ENCODE measurements at regions not wholly inside any gene's neighbourhood (a gene's known extent, or its start where the extent isn't known, plus 50 kb on each side); places are given as distances from the start of the nearest gene placed in this dataset.

DNA sequence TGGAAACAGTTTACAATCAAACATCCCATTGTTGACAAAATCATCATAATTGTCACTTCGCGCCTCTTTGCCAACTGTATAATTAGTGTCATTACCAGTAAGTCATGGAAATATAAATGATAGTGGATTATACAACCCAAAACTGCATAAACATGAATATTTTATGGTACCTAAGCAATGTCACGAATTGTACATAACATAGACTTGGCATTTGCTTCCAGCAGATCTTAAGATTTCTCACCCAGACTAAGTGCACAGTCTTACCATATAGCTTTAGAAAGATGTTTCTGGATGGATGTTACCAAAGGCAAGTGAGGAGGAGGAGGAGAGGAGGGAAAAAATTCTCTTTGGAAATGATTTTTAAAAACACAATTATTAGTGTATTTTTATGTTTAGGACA is 113.4 kb upstream of the TAS2R1 start:
- no peak overlapping the region for H3K4me3 ChIP-seq (ENCODE audit: low read depth, low read length)
- TF ChIP-seq, protein P1, sequence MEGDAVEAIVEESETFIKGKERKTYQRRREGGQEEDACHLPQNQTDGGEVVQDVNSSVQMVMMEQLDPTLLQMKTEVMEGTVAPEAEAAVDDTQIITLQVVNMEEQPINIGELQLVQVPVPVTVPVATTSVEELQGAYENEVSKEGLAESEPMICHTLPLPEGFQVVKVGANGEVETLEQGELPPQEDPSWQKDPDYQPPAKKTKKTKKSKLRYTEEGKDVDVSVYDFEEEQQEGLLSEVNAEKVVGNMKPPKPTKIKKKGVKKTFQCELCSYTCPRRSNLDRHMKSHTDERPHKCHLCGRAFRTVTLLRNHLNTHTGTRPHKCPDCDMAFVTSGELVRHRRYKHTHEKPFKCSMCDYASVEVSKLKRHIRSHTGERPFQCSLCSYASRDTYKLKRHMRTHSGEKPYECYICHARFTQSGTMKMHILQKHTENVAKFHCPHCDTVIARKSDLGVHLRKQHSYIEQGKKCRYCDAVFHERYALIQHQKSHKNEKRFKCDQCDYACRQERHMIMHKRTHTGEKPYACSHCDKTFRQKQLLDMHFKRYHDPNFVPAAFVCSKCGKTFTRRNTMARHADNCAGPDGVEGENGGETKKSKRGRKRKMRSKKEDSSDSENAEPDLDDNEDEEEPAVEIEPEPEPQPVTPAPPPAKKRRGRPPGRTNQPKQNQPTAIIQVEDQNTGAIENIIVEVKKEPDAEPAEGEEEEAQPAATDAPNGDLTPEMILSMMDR (conservative IDR thresholded peaks at IDR 0.05; ENCODE audit: low read depth, low read length) = no peak
- DNase-seq (ENCODE audit: low read depth) = no peak

DNA sequence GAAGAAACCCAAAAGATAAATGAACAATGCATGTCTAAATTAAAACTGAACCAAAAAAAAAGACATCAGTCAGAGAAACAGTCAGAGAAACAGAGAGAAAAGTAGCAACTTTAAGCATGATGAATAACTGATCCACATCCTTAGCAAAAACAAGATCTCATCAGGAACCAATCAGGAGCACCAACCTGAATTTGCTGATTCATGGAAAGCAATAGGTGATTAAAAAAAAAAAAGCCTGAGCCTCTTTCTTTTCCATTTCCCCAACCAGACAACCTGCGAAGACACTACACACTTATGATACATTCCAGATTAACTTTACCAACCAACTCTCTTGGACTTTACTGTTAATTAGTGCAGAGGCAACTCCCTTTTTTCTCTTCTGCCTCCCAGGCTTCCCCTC is 112.7 kb upstream of the TAS2R1 start:
- TF ChIP-seq, protein P1 (conservative IDR thresholded peaks at IDR 0.05; ENCODE audit: low read depth, low read length) = no peak
- no peak for DNase-seq (ENCODE audit: low read depth)
- H3K4me3 ChIP-seq (ENCODE audit: low read depth, low read length) = no peak overlapping the region

DNA sequence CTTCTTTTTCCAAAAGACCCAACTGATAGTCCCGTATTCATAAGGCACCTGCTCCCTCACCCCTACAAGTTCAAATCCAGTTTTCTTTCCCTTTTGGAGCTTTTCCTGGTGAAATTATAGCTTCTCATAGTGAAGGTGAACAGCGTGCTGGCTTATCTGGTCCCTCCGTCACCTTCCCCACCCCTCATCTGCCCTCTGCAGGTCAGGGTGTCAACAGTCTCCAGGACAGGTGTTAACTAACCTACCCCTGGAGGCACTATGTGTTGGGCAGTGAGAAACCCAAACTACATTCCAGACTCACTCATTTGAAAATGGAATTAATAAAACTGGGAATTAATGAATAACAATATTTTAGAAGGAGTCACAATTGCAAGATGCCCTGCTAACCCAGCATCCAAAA is 109.0 kb upstream of the TAS2R1 start:
- H3K4me3 ChIP-seq (ENCODE audit: low read depth, low read length) = no peak overlapping the region
- DNase-seq (ENCODE audit: low read depth) = no peak
- TF ChIP-seq, protein P1 (conservative IDR thresholded peaks at IDR 0.05; ENCODE audit: low read depth, low read length) = no peak

DNA sequence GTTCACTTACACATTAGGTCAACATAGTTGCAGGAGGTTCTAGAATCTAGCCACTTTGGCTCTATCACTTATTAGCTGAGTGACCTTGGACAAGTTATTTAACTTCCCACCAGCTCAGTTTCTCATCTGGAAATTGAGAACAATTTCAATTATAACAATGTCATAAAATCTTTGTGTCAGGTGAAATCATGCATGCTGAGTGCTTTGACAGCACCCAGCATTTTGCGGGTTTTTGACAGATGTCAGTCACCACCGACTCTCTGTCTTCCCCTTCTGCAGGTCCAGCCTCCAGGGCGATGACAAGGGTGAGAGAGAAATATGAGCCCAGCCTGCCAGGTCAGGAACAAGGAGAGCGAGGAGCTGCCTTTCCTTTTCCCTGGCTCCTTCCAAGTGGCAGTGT is 107.1 kb upstream of the TAS2R1 start:
- TF ChIP-seq, protein P1 (conservative IDR thresholded peaks at IDR 0.05; ENCODE audit: low read depth, low read length) = no peak
- DNase-seq (ENCODE audit: low read depth) = no peak
- no peak overlapping the region for H3K4me3 ChIP-seq (ENCODE audit: low read depth, low read length)

DNA sequence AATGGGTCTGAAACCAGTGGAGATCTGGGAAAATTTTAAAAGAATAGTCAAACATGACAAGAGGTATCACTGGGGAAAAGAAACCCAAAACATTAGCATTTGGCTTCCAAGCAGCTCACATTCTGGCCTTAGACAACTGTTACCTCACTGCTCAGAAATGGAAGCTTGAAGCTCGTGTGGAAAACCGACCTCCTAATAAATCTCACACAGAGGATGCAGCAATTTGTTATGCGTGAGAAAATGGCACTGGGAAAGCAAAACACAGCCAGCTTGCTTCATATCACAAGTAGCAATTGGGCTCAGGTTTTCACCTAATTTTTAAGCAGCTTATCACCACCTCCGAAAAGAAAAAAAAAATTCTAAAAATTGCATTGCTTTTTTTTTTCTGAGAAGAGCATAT is 103.3 kb upstream of the TAS2R1 start:
- TF ChIP-seq, protein P1 (conservative IDR thresholded peaks at IDR 0.05; ENCODE audit: low read depth, low read length) = no peak
- DNase-seq (ENCODE audit: low read depth) = no peak
- H3K4me3 ChIP-seq (ENCODE audit: low read depth, low read length) = no peak overlapping the region

DNA sequence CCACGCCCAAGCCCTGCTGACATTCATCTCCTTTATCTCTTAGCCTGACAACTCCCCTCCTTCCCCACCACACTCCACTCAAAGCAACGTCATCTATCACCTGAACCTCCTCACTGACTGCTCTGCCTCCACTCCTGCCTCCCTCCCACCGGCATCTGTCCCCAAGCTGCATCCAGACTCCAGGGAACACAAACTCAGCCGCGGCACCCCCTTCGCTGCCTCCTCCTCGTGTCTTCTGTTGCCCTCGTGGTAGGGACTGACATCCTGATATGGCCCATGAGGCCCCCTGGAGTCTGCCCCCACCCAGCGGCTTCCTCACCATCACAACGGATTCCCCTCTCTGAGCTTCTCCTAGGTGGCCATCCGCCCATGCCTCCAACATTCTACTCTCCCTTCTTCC is 101.0 kb upstream of the TAS2R1 start:
- no peak overlapping the region for H3K4me3 ChIP-seq (ENCODE audit: low read depth, low read length)
- TF ChIP-seq, protein P1 (conservative IDR thresholded peaks at IDR 0.05; ENCODE audit: low read depth, low read length) = no peak
- DNase-seq (ENCODE audit: low read depth) = no peak

DNA sequence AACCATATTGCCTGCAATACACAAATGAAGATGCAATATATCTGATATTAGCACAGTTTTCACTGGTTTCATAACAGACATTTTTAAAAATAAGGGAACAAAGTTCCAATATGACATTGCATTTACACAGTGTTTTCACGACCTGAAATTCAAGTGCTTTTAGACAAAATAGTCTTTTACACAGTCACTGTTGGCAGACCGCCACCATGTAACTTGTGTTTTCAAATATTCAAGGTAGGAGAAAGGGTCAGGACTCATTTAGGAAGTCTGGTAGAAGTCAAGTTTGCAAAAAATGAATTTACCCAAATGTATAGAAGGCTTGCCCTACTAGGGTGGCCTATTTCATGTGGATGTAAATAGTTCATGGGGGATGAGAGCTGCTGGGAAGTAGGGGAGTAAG is 98.1 kb upstream of the TAS2R1 start:
- no peak overlapping the region for H3K4me3 ChIP-seq (ENCODE audit: low read depth, low read length)
- no peak for DNase-seq (ENCODE audit: low read depth)
- TF ChIP-seq, protein P1 (conservative IDR thresholded peaks at IDR 0.05; ENCODE audit: low read depth, low read length) = no peak

Data from choroid plexus epithelial cell (primary cell).